GM21515 (cell line): ENCODE measurements at regions not wholly inside any gene's neighbourhood (a gene's known extent, or its start where the extent isn't known, plus 50 kb on each side); places are given as distances from the start of the nearest gene placed in this dataset.
"Not testable (repeated sequence)": the region's sequence is repeated elsewhere in the genome, so short reads cannot be mapped to it uniquely, and the experiment has no call there.

ENCODE experiments used
- ATAC-seq: cut with Tn5 transposase; IDR thresholded peaks from one replicate; pipeline ENCODE4 v1.9.1; 2021; ENCODE audit not compliant: unreplicated experiment

DNA sequence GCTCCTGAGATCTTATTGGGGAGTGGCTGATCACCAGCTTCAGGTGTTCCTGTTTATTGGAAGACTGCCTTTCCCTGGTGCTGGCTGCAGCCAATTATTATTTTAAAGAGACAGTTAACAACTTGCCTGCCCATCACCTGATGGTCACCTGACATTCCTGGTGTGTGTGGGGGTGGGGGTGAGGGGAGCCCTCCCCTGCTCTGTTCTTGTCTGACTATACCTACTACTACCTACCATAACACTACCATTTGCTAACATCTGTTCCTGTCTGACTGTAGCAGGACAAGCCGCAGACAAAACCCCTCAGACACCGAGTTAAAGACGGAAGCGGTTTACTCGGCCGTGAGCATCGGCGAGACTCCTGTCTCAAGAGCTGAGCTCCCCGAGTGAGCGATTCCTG is 54.9 kb upstream of the NBPF3 start:
- ATAC-seq, result no peak

DNA sequence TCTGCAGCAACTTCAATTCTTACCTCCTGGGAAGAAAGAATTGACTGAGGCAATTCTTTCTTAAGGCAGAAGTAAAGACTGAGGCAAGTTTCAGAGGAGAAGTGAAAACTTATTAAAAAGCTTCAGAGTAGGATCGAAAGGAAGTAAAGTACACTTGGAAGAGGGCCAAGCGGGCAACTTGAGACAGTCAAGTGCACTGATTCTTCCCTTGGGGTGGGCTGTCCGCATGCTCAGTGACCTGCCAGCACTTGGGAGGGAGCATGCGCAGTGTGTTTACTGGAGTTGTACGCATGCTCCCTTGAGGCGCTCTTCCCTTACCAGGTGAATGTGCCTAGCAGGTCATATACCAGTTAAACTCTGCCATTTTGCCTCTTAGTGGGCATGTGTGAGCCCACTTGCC is 55.3 kb upstream of the NBPF3 start:
- no peak for ATAC-seq

DNA sequence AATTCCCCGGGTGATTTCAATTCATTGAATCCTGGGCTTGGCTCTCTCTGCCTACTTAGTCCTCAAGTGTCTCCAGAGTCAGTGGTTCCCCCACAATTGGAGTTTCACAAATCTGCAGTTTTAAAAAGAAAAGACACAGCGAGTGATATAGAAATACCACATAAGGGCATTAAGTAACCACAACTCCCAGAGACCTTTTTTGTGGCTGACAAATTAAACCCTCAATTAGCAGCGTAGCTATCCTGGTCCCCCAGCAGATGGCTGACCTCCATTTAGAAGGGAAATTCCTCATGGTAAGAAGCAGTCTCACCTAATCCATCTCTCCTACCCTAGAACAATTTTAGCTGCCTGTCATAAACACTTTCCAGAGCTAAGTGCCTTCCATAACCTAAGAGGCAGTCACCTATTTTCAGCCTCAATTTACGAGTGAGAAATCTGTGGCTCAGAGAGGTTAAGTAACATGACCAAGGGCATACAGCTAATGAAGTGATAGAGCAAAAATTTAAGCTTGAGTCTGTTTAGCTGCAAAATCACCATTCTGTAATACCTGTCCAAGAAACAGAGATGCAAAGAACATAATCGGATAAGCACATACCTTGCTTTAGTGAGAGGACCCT is 56.0 kb upstream of the NBPF3 start:
- ATAC-seq, result no peak

DNA sequence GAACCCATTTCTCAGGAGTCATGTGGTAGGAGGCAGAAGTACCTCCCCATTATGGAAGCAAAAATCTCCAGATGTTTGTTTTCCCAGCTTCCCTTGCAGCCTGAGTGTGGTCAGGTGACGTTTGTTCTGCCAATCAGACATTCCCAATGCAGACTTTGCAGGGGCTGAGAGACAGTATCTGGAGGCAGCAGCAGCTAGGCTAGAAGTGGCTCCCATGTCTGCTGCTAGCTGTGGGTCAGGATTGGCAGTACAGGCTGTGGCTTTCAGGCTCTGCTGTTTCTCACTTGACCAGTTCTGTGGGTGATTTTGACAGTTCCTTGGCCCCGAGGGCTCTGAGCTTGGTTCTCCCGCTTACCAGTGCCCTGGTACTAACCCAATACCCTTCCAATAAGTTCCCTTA is 58.6 kb upstream of the NBPF3 start:
- no peak for ATAC-seq

DNA sequence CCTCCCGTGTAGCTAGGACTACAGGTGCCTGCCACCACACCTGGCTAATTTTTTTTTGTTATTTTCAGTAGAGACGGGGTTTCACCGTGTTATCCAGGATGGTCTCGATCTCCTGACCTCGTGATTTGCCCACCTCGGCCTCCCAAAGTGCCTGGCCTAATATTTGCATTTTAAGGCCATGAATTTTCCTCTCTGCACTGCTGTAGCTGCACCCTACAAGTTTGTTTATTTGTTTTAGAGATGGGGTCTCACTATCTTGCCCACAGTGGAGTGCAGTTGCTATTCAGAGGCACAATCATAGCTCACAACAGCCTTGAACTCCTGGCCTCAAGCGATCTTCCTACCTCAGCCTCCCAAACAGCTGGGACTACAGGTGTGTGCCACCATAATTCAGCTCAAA is 59.8 kb upstream of the NBPF3 start:
- ATAC-seq, result not testable (repeated sequence)

DNA sequence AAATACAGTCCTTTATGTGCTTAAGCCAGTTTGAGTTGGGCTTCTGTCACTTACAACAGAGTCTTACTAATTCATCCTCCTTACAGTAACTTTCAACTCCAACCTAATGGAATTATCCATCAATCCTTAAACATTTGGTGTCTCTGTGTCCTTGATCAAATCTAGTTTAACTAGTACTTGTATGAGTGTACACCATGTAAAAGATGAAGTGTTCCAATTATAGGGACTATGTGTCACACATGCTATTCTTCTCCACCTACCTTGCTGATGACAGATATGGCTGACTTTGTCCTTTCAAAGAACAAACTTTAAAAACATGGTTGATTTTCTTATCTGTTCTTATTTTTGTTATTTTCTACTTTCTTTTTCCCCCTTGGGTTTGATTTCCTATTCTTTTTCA is 60.4 kb upstream of the NBPF3 start:
- no peak for ATAC-seq

DNA sequence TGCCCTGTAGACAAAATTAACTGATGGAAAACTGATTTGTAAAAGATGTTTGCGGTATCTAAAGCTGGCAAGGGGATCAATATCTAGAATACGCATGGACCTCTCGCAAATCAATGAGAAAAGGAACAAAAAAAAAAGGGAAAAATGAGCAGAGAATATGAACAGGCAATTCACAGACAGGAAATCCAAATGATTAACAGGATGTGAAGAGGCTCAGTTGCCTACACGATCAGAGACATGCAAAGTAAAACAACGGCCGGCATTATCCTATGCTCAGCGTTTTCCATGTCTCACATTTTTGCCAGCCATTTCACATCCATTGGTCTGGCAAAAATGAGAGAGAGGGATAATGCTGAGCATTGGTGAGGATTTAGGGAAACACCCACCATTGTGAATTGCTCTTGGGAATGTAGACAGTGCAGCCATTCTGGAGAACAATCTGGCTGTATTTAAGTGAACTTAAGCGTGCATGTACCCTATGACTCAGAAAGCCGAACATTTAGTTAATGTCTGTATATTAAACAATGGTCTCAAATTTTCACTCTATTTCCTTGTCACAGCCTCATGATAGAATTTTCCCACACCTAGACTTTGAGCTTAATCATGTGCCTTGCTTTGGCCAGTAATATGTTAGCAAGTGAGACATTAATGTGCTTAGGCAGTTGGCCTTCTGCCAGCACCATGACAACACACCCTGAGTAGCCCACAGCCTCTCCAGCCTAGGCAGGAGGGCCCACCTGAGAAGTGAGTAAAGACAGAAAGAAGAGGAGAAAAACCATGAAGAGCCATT is 61.0 kb upstream of the NBPF3 start:
- no peak for ATAC-seq

DNA sequence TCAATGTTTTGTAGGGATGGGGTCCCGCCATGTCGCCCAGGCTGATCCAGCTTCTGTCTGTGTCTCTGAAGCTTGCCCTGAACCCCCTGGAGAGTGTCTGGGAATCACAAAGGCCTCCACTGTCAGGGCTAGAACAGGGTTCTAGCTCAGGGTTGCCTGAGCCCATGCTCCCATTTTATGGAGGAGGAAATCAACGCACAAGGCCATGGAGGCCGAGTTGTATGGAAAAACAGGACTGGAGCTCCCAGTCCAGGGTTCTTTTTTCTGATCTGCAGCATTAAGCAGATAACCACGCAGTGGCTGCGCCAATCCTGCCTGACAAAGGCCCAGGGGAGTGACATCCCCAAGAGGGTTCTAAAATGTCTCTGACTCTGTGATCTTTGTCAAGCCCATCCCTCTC is 67.6 kb upstream of the NBPF3 start:
- ATAC-seq, result no peak

DNA sequence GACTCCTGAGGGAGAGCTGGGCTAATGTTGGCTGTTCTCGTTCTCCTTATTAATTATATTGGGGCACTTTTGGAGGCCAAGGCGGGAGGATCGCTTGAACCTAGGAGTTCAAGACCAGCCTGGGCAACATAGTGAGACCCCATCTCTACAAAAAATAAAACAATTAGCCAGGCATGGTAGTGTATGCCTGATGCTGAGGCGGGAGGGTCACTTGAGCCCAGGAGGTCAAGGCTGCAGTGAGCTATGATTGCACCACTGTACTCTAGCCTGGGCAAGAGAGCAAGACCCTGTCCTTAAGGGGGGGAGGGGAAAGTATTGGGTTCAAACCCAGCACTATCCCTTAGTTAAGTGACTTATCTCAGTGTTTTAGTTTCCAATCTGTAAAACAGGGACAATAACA is 70.0 kb upstream of the NBPF3 start:
- ATAC-seq, result no peak

DNA sequence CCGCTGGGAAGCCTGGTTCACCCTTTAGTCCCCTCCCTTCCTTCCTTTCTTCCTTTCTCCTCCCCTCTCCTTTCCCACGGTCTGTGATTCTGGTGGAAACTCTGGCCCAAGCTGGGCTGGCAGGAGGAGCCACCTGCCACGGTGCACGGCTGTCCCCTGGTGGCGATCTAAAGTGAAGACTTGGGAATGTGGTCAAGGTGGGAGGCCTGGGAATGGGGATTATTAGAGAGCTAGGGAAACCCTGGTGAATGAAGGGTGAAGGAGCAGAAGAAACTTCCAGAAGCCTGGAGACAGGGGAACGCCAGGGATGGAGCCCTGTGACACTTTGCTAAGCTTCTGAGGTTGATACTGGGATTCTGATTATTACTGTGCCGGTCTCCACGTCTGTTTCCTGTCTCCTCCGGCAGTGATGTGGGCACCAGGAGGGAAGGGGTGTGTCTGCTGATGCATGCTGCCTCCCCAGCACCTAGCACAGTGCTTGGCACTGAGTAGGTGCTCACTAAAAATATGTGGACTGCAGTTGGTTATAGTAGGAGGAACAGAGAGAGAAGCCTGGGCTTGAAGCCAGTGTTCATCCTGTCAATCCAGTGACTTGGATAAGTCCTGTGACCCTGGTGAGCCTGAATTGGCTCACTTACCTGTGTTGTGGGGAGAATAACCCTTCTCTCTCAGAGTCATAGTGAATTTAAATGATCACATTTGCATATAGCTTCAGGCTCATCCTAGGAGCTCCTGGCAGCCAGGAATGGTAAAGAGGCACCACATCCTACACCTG is 71.2 kb upstream of the NBPF3 start:
- no peak for ATAC-seq

DNA sequence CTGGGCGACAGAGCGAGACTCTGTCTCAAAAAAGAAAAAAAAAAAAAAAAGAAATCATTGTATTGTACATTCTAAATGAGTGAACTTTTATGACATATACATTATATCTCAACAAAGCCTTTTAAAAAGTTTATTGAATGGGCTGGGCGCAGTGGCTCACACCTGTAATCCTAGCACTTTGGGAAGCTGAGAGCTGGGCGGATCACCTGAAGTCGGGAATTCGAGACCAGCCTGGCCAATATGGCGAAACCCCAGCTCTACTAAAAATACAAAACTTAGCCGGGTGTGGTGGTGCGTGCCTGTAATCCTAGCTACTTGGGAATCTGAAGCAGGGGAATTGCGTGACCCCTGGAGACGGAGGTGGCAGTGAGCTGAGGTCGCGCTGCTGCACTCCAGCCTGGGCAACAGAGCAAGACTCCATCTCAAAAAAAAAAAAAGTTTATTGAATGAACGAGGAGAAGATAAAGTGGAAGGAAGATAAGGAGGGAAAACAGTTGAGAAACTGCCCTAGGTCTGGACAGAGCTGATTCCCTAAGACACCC is 71.9 kb upstream of the NBPF3 start:
- ATAC-seq, result not testable (repeated sequence)

DNA sequence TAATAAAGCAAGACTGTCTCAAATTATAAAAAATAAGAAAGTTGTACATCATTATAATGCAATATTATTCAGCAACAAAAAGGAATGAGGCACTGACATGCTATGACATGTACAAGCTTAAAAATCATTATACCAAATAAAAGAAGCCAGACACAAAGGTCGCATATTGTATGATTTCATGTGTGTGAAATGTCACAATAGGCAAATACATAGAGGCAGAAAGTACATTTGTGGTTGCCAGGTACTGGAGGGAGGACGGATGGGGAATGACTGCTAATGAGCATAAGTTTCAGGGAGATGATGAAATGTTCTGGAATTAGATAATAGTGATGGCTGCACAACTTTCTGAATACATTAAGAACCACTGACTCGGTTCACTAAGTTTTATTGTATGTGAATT is 73.6 kb upstream of the NBPF3 start:
- no peak for ATAC-seq

DNA sequence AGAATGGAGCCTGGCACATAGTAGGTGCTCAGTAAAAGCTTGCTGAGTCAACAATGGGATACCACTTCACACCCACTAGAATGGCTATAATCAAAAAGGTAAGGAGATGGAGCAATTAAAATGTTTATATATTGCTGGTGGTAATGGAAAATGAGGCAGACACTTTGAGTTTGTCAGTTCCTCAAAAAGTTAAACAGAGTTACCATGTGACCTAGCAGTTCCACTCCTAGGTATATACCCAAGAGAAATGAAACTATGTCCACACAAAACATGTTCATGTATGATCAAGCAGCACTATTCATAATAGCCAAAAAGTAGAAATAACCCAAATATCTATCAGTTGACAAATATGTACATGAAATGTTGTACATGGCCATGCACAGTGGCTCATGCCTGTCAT is 74.8 kb upstream of the ECE1 start:
- no peak for ATAC-seq

DNA sequence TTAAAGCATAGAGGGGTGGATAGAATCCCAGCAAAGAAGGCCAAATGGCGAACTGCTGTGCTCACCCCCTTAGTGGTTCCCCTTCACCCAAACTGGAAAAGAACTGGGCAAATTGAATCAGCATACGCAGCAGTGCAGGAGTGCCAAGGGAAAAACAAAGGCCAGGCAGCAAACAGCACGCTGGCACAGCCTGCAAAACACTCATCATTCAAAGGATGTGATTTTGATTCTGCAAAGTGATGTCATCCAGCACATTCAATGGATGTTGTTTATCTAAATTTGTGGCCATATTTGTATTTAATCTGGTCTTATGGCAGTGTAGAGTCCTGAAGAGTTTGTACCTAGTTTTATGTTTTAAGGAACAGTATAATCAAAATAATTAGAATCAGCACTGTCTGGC is 71.8 kb upstream of the ECE1 start:
- ATAC-seq, result no peak

DNA sequence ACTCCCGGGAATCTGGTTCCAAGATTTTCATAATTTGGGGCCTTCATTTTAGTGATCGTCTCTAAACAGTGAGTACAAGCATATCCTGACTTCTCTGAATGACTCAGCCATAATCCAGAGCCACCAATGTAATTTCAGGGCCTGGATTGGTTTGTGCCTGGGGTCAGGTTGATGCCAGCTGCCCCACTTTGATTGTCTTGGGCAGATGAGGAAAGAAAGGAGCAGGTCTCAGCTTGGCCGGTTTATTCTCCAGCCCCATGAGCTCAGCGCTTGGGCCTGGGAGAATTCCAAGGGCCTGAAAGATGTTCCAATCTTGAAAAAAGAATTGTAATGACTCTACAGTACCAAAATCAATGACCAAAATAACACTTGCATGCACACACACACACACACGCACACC is 71.2 kb upstream of the ECE1 start:
- ATAC-seq, result no peak

DNA sequence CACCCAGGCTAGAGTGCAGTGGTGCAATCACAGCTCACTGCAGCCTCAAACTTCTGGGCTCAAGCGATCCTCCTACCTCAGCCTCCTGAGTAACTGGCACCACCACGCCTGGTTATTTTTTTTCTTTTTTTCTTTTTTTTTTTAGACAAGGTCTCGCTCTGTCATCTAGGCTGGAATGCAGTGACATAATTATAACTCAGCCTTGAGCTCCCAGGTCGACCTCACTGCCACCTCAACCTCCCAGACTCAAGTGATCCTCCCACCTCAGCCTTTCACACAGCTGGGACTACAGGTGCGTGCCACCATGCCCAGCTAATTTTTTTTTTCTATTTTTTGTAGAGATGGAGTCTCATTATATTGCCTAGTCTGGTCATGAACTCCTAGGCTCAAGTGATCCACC is 66.9 kb upstream of the ECE1 start:
- no peak for ATAC-seq

DNA sequence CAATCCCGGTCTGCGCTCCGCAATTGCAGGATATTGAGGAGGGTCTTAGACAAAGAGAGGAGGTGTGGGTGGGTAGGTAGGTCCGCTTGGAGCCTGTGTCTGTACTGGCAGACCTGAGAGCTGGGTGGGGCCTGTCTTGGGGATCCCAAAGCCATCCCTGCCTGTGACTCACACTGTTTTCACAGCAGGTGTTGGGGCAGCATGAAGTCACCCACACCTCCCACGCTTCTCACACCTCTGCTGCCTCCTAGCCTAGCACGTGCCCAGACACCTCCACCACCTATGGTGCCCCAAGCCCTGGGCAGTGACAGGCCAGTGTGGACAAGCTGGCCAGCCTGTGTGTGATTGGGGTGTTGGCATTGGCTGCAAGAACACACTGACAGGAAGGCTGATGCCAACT is 65.7 kb upstream of the ECE1 start:
- ATAC-seq, result no peak

DNA sequence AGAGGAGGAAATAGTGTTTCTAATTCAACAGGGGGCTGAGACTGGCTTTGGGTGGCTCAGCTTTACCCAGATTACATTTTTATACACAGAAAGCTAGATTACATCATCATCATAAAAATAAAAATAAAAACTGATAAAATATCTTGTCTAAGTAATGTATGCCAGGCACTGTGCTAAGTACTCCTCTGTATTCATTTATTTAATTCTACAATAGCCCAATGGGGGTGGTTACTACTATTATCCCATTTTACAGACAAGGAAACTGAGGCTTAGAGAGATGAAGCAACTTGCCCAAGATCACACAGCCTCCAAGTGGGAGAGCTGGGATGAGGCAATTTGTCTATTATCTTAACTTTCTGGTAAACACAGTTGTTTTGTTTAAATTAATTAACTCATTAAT is 62.3 kb upstream of the ECE1 start:
- no peak for ATAC-seq

DNA sequence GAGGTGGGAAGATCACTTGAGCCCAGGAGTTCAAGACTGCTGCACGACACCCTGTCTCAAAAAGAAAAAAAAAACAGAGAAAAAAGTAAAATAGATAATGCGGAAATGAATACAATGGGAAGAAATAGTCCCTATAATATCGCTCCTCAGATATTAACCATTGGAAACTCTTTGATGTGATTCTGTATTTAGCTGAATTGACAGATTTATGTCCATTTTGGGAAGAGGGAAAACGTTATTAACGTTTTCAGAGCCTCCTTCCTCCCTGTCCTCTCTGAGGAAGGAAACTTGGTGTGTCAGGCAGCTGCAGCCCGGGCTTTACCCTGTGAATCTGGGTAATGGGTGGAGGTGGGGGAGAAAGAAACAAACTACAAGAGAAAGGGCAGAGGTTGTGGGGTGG is 61.6 kb upstream of the ECE1 start:
- ATAC-seq, result no peak

DNA sequence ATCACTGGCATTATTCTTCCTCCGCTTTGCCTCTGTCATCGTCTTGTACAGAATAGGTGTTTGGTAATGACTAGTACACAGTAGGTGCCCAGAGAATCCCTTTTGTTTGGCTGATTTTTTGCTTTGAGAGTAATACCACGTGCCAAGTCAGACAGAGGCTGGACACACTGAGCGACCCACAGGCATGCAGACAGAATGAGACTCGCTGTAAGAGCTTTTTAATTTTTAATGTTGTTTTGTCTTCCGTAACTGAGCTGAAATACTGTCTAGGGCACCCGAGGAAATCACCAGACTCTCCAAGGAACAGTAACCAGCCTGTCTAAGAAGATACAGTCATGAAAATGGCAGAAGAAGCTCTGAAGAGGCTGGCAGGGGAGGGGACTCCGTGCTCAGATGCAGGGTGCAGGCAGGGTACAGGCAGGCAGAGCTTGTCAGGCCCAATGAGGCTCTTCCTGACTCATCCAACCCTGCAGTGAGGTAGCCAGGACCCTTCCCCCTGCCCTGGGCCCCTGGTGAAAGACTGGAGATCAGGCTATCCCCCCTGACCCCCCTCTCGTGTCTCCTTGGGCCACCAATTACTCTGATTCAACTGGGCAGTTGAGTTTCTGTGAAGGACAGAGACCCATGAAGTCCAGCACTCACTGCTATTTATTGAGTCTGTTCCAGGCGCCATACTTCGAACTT is 60.1 kb upstream of the ECE1 start:
- no peak for ATAC-seq

DNA sequence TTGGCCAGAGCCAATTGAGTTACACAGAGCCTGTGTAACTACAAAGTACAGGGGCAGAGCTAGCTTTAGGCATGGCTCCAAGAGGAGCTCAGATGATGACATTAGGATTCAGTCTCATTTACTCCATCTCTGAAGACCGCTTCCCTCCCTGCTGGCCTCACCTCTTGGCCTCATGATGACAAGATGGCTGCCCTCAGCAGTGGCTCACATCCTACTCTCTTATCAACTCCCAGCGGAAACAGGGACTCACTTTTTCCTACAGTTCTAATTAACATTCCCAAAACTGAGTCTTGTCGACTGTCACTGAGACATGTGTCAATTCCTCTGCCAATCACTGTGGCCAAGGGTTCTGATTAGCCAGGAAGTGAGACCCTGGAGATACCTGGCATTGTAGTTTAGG is 59.4 kb upstream of the ECE1 start:
- no peak for ATAC-seq
